Hematopoietic multipotent progenitor cell (in vitro differentiated cells): ENCODE measurements at regions not wholly inside any gene's neighbourhood (a gene's known extent, or its start where the extent isn't known, plus 50 kb on each side); places are given as distances from the start of the nearest gene placed in this dataset.

Source experiments
- DNase-seq, 3 donors: peaks; one replicate each; pipeline ENCODE4 v3.0.0-alpha.2; 2011 to 2015; ENCODE audit warnings: low read depth in 2 of 3, low spot score in 2 of 3

GRCh38 chr17:69716556-69716955, 302.1 kb downstream of the MAP2K6 start:
- no peak for DNase-seq

GRCh38 chr17:69717214-69717613, 302.7 kb downstream of the MAP2K6 start:
- no peak for DNase-seq

GRCh38 chr17:69717819-69718218, 303.3 kb downstream of the MAP2K6 start:
- no peak for DNase-seq

- no peak for DNase-seq
Measured at GRCh38 chr17:69719474-69720048, 305.1 kb downstream of the MAP2K6 start.

- no peak for DNase-seq
Measured at GRCh38 chr17:69722518-69722917, 308.0 kb downstream of the MAP2K6 start.

GRCh38 chr17:69723316-69723715, 308.8 kb downstream of the MAP2K6 start:
- no peak for DNase-seq

- peak in 1 of 3 donors; percentile 22 for DNase-seq
Measured at GRCh38 chr17:69723741-69724140, 309.2 kb downstream of the MAP2K6 start.

GRCh38 chr17:69724238-69724637, 309.7 kb downstream of the MAP2K6 start:
- DNase-seq, result no peak

- DNase-seq, result no peak
Measured at GRCh38 chr17:69725146-69725545, 310.6 kb downstream of the MAP2K6 start.

GRCh38 chr17:69728816-69729215, 314.3 kb downstream of the MAP2K6 start:
- DNase-seq, result no peak

GRCh38 chr17:69729944-69730343, 315.4 kb downstream of the MAP2K6 start:
- peak in 2 of 3 donors; percentile 22 to 69 for DNase-seq

GRCh38 chr17:69732272-69732918, 317.9 kb downstream of the MAP2K6 start:
- DNase-seq, result no peak

GRCh38 chr17:69733171-69734012, 318.9 kb downstream of the MAP2K6 start:
- no peak for DNase-seq

- DNase-seq, result no peak
Measured at GRCh38 chr17:69734656-69735055, 320.2 kb downstream of the MAP2K6 start.

- DNase-seq, result no peak
Measured at GRCh38 chr17:69735285-69735684, 320.8 kb downstream of the MAP2K6 start.

- no peak for DNase-seq
Measured at GRCh38 chr17:69743091-69743490, 328.6 kb downstream of the MAP2K6 start.

- DNase-seq, result no peak
Measured at GRCh38 chr17:69744512-69745070, 330.1 kb downstream of the MAP2K6 start.

- DNase-seq, result no peak
Measured at GRCh38 chr17:69749911-69750310, 325.1 kb upstream of the KCNJ16 start.

GRCh38 chr17:69757688-69758430, 317.2 kb upstream of the KCNJ16 start:
- no peak for DNase-seq

GRCh38 chr17:69760562-69760961, 314.5 kb upstream of the KCNJ16 start:
- no peak for DNase-seq

- DNase-seq, result no peak
Measured at GRCh38 chr17:69761011-69761410, 314.0 kb upstream of the KCNJ16 start.
